NCI-H526 (cell line): ENCODE measurements at regions not wholly inside any gene's neighbourhood (a gene's known extent, or its start where the extent isn't known, plus 50 kb on each side); places are given as distances from the start of the nearest gene placed in this dataset.

ENCODE experiments used
- DNase-seq, 2 experiments: peaks; one replicate each; lab custom pipeline; 2025; lab: John Stamatoyannopoulos, UW

DNA sequence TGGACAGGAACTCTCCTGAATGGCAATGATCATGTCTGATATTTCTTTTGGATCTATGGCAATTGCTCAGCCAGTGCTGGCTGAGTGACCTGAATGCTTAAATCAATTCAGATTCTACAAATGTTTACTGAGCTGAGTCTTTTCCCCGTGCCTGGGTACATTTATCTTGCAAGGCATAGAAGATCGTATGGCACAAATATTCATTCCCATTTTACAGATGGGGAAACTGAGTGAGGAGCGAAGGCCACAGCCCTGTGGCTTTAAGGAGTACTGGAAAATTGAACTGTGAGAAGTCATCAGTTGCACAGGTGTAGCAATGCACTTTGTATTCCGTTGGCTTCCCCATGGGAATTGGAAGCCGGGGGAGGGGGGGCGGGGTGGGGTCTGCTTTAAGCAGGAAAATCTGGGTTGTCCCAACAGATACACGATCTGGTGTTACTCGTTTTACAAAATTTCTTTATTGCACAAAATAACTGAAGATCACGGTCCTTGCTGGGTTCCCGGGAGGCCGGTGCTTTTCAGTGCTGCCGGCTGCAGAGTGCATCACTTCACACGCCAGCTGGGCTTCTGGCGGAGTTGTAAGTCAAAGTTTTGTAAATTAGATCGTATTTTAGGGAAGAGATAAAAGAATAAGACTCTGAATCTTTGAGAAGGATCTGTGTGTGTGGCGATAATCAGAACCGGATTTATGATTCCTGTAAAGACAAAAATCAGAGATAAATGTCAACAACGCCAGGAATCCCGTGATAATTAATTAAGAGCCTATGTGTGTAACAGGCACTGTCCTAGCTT, 75.0 kb upstream of the MAP1LC3B2 start:
- DNase-seq = no peak

DNA sequence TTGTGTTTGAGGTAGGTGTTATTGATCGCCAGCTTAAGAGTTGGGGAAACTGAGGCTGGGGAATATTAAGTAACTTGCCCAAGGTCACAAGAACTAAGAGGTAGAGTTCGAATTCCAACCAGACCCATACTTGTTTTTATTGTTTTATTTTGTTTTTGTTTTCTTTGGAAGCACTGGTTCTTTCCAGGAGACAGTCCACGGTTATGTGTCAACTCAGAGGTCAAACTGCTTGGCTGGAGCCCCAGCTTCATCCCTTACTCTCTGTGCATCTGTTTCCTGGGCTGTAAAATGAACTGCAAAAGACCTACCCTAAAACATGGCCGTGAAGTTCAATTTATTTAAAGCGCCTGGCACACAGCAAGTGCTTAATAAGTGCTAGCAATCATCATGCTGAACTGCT, 74.4 kb upstream of the MAP1LC3B2 start:
- DNase-seq = no peak

DNA sequence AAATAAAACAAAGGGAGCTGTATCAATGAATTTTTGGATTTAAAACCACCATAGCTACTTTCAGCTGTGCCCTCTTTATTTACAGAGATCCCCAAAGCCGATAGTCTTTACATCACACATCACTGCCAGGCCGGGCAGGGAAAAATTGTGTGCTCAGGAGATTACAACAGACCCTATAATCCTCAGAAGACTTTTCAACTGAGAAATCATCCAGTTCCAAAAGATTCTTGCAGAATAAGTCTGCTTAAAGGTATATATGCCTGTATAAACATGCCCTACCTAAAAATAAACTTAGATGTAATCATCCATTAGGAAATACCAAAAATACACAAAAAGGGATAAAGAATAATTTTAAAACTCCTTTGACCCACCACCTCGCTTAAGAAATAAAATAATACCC, 70.1 kb upstream of the MAP1LC3B2 start:
- no peak for DNase-seq

DNA sequence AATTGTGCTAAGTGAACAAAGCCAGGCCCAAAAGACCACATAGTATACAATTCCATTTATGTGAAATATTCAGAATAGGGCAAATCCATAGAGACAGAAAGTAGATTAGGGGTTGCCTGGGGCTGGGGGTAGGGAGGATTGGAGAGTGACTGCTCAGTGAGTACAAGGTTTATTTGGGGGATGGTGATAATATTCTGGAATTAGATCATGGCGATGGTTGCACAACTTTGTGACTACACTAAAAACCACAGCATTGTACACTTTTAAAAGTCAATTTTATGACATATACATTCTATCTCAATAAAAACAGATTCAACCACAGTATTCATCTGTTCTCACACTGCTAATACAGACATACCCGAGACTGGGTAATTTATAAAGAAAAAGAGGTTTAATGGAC, 68.7 kb upstream of the MAP1LC3B2 start:
- DNase-seq = no peak

DNA sequence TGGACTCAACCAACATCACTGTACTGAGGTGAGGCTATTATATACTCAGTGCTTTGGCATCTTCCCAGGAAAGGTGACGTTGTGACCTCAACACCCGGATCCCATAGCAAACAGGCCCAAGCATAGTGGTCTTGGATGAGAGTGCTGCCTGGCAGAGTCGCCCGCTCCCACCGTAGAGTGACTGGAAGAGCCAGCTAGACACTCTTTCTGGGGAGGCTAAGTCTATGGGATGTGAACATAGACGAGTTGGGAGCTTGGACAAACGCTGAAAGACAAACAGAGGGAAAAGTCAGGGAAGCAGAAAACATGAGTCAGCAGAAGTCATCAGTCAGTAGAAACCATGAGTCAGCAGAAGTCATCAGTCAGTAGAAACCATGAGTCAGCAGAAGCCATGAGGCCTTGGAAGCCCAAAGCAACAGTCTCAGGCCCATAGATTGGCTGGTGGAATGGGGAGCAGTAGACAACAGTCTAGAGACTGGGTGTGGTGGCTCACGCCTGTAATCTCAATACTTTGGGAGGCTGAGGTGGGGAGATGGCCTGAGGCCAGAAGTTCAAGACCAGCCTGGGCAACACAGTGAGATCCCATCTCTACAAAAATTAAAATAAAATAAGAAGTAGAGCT, 66.4 kb upstream of the MAP1LC3B2 start:
- DNase-seq = no peak

DNA sequence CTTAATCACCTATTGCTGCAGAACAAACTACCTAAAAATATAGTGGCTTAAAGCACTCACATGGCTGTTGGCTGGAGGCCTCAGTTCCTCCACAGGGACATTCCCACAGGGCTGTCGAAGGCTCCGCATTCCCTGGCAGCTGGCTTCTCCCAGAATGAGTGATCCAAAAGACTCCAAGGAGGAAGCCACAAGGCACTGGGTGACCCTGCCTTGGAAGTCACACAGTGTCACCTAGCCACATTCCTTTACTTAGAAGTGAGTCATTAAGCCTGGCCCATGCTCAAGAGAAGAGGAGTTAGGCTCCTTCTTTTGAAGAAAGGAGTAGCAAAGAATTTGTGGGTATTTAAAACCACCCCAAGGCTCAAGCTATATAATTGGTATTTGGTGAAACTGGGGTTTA, 63.9 kb upstream of the MAP1LC3B2 start:
- no peak for DNase-seq

DNA sequence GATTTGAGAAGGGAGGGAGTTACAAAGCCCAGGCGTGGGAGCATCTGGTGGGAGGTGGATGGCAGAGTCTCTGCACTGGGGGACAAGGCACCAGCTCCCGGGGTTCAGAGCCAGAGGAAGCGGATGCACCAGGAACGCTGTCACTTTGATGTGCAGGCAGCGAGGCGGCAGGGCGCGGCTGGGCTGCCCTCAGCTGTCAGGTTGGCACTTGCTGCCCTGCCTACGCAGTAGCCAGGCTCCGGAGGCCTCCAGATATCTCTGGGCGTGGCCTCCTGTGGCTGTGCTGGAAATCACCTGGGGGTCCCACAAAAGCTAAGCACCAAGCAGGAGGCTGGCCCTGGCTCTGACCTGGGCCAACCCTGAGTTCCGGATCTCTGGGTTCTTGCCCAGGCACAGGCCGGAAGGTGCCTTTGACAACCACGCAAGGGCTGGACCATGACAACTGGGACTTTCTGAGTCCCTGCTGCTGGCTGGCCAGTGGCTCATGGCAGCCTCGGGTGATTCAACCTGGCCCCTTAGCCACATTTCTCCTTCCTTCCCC, 62.1 kb upstream of the MAP1LC3B2 start:
- DNase-seq = no peak

DNA sequence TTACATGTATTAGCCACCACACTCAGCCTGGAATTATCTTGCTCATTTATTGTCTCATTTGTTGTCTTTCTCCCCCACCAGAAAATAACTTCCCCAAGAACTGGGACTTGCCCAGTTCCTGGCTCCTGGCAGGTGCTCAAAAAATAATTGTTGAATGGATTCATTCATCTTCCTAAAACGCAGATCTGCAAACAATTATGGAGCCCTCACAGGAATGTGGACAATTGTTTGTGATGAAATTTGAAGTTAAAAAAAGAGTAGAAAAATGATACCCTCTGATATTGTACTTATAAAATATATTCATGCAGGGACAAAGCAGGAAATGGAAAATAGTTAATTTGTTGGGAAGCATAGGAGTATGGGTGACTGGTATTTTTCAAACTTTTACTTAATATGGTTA, 60.7 kb upstream of the MAP1LC3B2 start:
- no peak for DNase-seq

DNA sequence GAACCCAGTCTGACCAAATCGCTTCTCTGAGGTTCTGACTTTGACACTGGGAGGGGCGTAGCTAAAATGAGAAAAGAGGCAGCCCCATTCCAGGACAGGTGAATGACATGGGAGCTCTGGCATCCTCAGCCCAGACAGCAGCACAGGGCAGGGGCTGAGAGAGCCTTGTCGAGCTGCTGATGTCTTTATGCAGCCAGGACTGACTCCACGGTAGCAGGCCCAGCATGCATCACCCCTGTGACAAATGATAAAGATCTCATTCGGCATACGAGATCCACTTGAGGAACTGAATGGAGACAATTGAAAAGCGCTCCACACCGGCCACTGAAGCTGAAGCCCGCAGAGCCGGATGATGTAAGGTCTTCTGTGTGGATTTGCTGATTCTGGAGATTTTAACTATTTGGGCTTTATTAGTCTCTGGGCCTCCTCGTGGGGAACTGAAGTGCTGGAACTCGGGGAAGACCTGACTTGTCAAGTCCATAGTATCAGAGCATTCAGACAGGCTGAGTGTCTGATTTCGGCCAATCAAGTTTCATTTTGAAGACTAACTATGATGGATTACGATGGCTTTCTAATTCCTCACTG, 56.9 kb upstream of the MAP1LC3B2 start:
- DNase-seq = no peak

DNA sequence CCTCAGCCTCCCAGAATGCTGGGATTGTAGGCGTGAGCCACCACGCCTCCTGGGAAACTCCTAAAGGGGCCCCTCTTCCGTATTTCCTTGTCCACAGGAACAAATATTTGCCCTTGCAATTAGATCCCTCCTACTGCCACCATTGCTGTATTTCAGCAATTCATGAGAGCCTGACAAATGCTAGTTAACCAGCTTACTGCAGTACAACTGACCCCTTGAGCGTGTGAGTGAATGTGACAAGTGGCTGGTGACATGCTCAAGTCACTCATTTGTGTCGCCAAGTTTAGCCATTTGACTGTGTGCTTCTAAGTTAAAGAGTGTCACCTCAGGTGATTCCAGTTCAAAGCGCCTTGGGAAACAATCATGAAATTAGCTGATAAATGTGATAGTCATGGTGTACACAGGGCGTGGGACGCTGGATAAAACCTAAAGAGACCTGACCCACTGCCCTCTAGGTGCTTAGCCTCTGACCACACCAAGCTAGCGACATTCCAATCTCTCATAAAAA, 56.1 kb upstream of the MAP1LC3B2 start:
- no peak for DNase-seq

DNA sequence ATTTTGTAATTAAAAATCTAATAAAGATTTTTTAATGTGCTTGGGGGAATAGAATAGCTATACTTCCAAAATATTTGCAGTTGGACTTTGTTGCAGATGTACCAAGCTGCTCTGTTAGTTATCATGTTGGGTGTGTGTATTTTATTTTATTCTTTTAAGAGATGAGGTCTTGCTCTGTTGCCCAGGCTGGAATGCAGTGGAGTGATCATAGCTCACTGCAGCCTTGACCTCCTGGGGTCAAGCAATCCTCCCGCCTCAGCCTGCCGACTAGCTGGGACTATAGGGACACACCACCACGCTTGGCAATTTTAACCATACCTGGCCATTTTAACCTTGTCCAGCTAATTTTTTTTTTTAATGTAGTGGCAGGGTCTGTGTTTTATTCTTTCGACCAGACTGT, 54.7 kb upstream of the MAP1LC3B2 start:
- DNase-seq = no peak

DNA sequence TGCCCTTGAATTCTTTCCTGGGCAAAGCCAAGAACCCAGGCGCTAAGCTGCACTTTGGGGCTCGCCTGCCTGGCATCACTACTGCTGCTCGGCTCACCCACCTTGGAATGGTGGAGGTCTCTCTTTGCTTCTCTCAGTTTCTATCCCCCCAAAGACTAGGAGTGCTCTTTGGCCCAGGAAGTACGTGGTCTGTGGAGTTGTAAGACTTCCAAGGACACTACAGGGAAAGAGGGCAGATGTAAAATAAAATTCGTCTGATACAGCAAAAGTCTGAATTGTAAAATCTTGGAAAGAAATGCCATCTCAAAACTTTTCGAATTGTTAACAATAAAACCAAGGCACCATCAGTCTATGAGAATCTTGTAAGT, 52.5 kb upstream of the MAP1LC3B2 start:
- DNase-seq = no peak

DNA sequence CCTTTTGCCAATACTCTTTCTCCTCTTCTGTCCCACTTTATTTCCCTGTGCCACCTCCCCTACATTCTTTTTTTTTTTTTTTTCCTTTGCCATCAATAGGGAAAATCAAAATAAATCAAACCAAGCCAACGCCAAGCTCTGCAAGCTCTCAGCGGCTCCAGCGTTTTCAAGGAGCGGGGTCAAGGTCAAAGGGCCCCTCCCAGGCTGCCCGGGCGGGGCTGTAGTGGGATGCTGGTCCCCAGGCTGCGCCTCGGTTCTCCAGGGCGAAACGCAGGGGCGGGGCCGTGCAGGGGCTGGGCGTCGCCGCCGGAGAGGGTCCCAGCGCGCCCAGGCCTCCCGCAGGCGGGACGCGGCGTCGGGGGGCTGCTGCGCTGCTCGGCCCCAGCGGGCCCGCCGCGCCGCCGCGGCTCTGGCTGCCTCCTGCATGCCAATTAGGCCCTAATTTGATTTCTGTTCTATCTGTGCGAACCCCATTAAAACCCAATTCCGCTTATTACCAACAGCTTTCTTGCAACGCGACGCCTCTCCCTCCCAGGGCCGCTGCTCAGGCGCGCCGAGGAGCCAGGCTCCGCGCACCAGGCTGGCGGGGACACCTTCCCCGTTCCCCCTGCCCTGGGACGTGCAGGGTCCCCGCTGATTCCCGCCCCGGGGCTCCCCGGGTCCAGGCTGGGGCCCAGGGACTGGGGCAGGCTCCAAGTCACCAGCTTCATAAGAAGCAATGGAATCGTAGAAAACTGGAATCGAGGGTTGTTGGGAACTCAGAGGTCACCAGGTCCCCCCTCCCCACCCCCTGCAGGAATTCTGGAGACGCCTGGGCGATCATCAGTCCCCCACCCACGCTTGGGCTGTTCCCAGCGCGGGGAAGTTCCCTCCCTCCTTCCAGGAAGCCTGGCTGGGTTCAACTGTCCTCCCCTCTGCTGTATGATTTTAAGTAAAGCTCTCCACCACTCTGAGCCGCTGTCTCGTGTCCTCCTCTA, 50.7 kb upstream of the MAP1LC3B2 start:
- DNase-seq = peak in 1 of 2 experiments; percentile 64
